ENCODE measurements at regions not wholly inside any gene's neighbourhood (a gene's known extent, or its start where the extent isn't known, plus 50 kb on each side); places are given as distances from the start of the nearest gene placed in this dataset.

DNA sequence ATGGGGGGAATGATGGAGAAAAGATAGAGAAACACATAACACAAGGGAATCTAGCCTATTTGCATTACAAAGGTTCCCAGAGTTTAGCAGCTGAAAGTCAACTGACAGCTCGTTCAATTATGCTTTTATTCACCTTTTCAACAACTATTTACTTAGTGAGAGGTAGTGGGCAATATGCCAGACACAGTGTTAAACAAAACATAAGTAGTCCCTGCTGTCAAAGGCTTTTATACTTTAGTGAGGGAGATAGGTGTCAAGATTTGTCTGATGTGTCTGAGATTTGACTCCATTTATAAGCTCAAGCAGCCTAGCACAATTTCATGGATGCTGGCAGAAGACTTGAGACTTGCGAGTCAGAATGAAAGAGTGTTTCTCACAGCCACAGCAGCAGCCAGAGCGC, 549.0 kb upstream of the VSTM2A start:
- no peaks in the 10 kb centered on the region for H3K36me3 ChIP-seq (ENCODE audit: control insufficient read depth, insufficient read depth, low read length)
- no peaks in the 10 kb centered on the region for H4K20me1 ChIP-seq (ENCODE audit: insufficient read depth, low read length)
- no peak overlapping the region for H3K27ac ChIP-seq (ENCODE audit: insufficient read depth, low read length)
- H2BK15ac ChIP-seq (ENCODE audit: low read depth, low read length) = no peak overlapping the region
- H4K5ac ChIP-seq (ENCODE audit: low read depth, low read length) = no peak overlapping the region
- H3K23ac ChIP-seq (ENCODE audit: low read depth, low read length) = no peak overlapping the region
- H2AK9ac ChIP-seq (replicated peaks; ENCODE audit: low read depth, low read length, poor library complexity) = no peak overlapping the region
- H4K8ac ChIP-seq (ENCODE audit: low read depth in 2 of 2, low read length in 2 of 2) = no peak overlapping the region
- ChIA-PET POLR2A (ENCODE audit: unreplicated experiment) (no interaction called here), CTCF (no interaction called here)
- H3K4ac ChIP-seq (ENCODE audit: low read depth, low read length) = no peak overlapping the region
- H3K4me2 ChIP-seq (ENCODE audit: low read depth, low read length) = no peak overlapping the region
- H3K9ac ChIP-seq (ENCODE audit: low read depth, low read length) = no peak overlapping the region
- dilution Hi-C loops (cut with HindIII; ENCODE audit: low sequenced_read_pairs, unreplicated experiment) (no loop called here), in situ Hi-C loops (cut with MboI; ENCODE audit: low sequenced_read_pairs) (no loop called here), intact Hi-C loops (cut with micrococcal nuclease) (no loop called here)
- H3K4me1 ChIP-seq (ENCODE audit: control insufficient read depth, insufficient read depth, low read length) = no peaks in the 10 kb centered on the region
- H3K27me3 ChIP-seq (ENCODE audit: control insufficient read depth, insufficient read depth, low read length) = no peaks in the 10 kb centered on the region
- BruUV-seq (replicated peaks) = no TSS peak
- ATAC-seq (ENCODE audit: low read depth) = no peak
- no peak overlapping the region for H2AK5ac ChIP-seq (ENCODE audit: low read depth, low read length)
- H3K79me1 ChIP-seq (ENCODE audit: low read depth in 1 of 2, low read length in 2 of 2) = no peaks in the 10 kb centered on the region
- H2BK20ac ChIP-seq (ENCODE audit: low read depth, low read length) = no peak overlapping the region
- no peak overlapping the region for H3K4me3 ChIP-seq (ENCODE audit: insufficient read depth, low read depth, low read length)
- H3K14ac ChIP-seq (replicated peaks; ENCODE audit: low read depth, low read length) = no peak overlapping the region
- WGBS, 2 experiments (ENCODE audit: extremely low coverage in 2 of 2, insufficient read length in 1 of 2) = 39% methylated on average over 2 of the region's 3 CpGs; no CpG with 5 or more reads in 1 of the 2 experiments
- no peak overlapping the region for H3K18ac ChIP-seq (ENCODE audit: low read depth, low read length)
- no peaks in the 10 kb centered on the region for H3K9me1 ChIP-seq (ENCODE audit: insufficient read depth, low read length)
- DNase-seq = no peak
- H3K9me3 ChIP-seq (ENCODE audit: control insufficient read depth, insufficient read depth, low read length) = peaks cover 3% of the 10 kb centered on the region; the same call in 1 of the 2 replicates
- H2AFZ ChIP-seq (replicated peaks; ENCODE audit: low read length, poor library complexity) = no peak overlapping the region
- TF ChIP-seq, protein P1, sequence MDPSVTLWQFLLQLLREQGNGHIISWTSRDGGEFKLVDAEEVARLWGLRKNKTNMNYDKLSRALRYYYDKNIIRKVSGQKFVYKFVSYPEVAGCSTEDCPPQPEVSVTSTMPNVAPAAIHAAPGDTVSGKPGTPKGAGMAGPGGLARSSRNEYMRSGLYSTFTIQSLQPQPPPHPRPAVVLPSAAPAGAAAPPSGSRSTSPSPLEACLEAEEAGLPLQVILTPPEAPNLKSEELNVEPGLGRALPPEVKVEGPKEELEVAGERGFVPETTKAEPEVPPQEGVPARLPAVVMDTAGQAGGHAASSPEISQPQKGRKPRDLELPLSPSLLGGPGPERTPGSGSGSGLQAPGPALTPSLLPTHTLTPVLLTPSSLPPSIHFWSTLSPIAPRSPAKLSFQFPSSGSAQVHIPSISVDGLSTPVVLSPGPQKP (IDR thresholded peaks at IDR 0.05; ENCODE audit: borderline replicate concordance, low read depth, low read length) = no peak
- TF ChIP-seq MAZ (IDR thresholded peaks at IDR 0.05; ENCODE audit: borderline replicate concordance, low read depth, low read length) = no peak
- TF ChIP-seq RFX5 (IDR thresholded peaks at IDR 0.05; ENCODE audit: low read depth, low read length) = no peak
- TF ChIP-seq NFE2L2 (IDR thresholded peaks at IDR 0.05; ENCODE audit: low read depth, low read length) = no peak
- TF ChIP-seq, protein P2, sequence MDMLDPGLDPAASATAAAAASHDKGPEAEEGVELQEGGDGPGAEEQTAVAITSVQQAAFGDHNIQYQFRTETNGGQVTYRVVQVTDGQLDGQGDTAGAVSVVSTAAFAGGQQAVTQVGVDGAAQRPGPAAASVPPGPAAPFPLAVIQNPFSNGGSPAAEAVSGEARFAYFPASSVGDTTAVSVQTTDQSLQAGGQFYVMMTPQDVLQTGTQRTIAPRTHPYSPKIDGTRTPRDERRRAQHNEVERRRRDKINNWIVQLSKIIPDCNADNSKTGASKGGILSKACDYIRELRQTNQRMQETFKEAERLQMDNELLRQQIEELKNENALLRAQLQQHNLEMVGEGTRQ (IDR thresholded peaks at IDR 0.05; ENCODE audit: low read depth, low read length) = no peak
- TF ChIP-seq, protein P3, sequence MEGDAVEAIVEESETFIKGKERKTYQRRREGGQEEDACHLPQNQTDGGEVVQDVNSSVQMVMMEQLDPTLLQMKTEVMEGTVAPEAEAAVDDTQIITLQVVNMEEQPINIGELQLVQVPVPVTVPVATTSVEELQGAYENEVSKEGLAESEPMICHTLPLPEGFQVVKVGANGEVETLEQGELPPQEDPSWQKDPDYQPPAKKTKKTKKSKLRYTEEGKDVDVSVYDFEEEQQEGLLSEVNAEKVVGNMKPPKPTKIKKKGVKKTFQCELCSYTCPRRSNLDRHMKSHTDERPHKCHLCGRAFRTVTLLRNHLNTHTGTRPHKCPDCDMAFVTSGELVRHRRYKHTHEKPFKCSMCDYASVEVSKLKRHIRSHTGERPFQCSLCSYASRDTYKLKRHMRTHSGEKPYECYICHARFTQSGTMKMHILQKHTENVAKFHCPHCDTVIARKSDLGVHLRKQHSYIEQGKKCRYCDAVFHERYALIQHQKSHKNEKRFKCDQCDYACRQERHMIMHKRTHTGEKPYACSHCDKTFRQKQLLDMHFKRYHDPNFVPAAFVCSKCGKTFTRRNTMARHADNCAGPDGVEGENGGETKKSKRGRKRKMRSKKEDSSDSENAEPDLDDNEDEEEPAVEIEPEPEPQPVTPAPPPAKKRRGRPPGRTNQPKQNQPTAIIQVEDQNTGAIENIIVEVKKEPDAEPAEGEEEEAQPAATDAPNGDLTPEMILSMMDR (conservative IDR thresholded peaks at IDR 0.05; ENCODE audit: low read depth, low read length) = no peak
- no peak for TF ChIP-seq MXI1 (IDR thresholded peaks at IDR 0.05; ENCODE audit: borderline replicate concordance, low read depth, low read length)
- TF ChIP-seq RAD21 (IDR thresholded peaks at IDR 0.05; ENCODE audit: low read length) = no peak
- TF ChIP-seq BHLHE40 (IDR thresholded peaks at IDR 0.05; ENCODE audit: low read depth, low read length) = no peak
- TF ChIP-seq MAFK (IDR thresholded peaks at IDR 0.05; ENCODE audit: low read depth, low read length) = no peak
- TF ChIP-seq CHD1 (IDR thresholded peaks at IDR 0.05; ENCODE audit: low read depth, low read length) = no peak
- TF ChIP-seq CEBPB (IDR thresholded peaks at IDR 0.05; ENCODE audit: low read depth, low read length) = no peak
- TF ChIP-seq RCOR1 (IDR thresholded peaks at IDR 0.05; ENCODE audit: insufficient replicate concordance, low read length) = no peak
- no peak for TF ChIP-seq FOS (IDR thresholded peaks at IDR 0.05; ENCODE audit: low read depth, low read length)
- TF ChIP-seq POLR2A (IDR thresholded peaks at IDR 0.05; ENCODE audit: low read depth, low read length) = no peak
- TF ChIP-seq SMC3 (IDR thresholded peaks at IDR 0.05; ENCODE audit: low read depth, low read length) = no peak
- H2BK5ac ChIP-seq (ENCODE audit: low read depth, low read length, poor library complexity, severe bottlenecking) = no peak overlapping the region
- no peak overlapping the region for H4K91ac ChIP-seq (ENCODE audit: insufficient read depth, low read depth, low read length)
- no peak overlapping the region for H2BK120ac ChIP-seq (ENCODE audit: low read depth, low read length)
- H3K56ac ChIP-seq (ENCODE audit: extremely low read depth, insufficient read depth, low read length) = no peak overlapping the region
